Activated CD8-positive, alpha-beta memory T cell treated with anti-CD3 and anti-CD28 coated beads for 36 hours (primary cell): ENCODE measurements at regions not wholly inside any gene's neighbourhood (a gene's known extent, or its start where the extent isn't known, plus 50 kb on each side); places are given as distances from the start of the nearest gene placed in this dataset.
"Not testable (repeated sequence)": the region's sequence is repeated elsewhere in the genome, so short reads cannot be mapped to it uniquely, and the experiment has no call there.

Experiments used
- CTCF ChIA-PET: fragments of 350-600 bp; sonication (Branson Sonifier 250); formaldehyde crosslinking; loops from one replicate; lab custom pipeline; 2021; ENCODE audit warnings: antibody characterized with exemption; lab: Charles Lee
- POLR2A ChIA-PET: fragments of 350-600 bp; sonication (Branson Sonifier 250); formaldehyde crosslinking; loops from one replicate; lab custom pipeline; 2021; ENCODE audit warnings: antibody characterized with exemption; lab: Charles Lee

- CTCF ChIA-PET, result no interaction called here
- POLR2A ChIA-PET, result no interaction called here
Measured at GRCh38 chr5:143533978-143534760, 130.7 kb upstream of the NR3C1 start.

GRCh38 chr5:143533475-143533874 is 130.0 kb upstream of the NR3C1 start:
- POLR2A ChIA-PET, result no interaction called here
- CTCF ChIA-PET, result no interaction called here

GRCh38 chr5:143527808-143528207 is 124.3 kb upstream of the NR3C1 start:
- ChIA-PET CTCF (no interaction called here), POLR2A (no interaction called here)

- ChIA-PET CTCF (no interaction called here), POLR2A (no interaction called here)
Measured at GRCh38 chr5:143525176-143525575, 121.7 kb upstream of the NR3C1 start.

GRCh38 chr5:143524338-143524945 is 121.0 kb upstream of the NR3C1 start:
- ChIA-PET CTCF (no interaction called here), POLR2A (no interaction called here)

DNA sequence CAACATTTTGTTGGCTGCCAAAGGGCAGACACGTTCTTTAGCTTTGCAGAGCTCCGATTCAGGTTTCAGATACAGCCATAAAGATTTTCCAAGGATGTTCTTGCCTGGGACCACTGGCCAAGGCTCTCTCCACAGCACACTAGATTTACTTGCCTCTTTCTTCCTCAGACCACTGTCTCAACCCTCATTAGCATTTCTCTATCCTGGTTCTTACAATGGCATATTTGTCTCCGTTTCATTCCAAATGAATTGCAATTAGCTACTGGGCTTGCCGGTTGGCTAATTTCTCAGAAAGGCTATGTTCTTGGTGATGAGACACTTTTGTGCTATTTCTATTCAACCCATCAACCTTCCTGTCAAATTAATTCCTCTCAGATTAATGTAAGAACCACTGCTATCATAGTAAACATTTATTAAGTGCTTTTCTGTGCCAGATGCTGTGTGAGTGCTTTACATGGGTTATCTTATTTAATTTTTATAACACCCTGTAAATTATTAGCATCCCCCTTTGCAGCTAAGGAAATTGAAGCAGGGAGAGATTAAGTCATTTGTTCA is 118.4 kb upstream of the NR3C1 start:
- CTCF ChIA-PET, result interaction anchor here (1.3 kb wide), 1 partner anchor 9 kb away, joined by 3 read pairs; no protein-coding TSS in a partner anchor
- POLR2A ChIA-PET, result no interaction called here

- CTCF ChIA-PET, result no interaction called here
Measured at GRCh38 chr5:143521141-143521540, 117.7 kb upstream of the NR3C1 start.

DNA sequence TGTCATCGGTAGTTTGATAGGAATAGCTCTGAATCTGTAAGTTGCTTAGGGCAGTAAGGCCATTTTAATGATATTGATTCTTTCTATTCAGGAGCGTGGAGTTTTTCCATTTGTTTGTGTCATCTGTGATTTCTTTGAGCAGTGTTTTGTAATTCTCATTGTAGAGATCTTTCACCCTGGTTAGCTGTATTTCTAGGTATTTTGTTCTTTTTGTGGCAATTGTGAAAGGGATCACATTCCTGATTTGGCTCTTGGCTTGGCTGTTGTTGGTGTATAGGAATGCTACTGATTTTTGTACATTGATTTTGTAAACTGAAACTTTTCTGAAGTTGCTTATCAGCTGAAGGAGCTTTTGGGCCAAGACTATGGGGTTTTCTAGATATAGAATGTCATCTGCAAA is 115.7 kb upstream of the NR3C1 start:
- POLR2A ChIA-PET, CTCF ChIA-PET: not testable (repeated sequence)

More at GRCh38 chr5:143521141-143521540, 117.7 kb upstream of the NR3C1 start:
- POLR2A ChIA-PET, result no interaction called here

GRCh38 chr5:143517824-143518223 is 114.3 kb upstream of the NR3C1 start:
- POLR2A ChIA-PET, CTCF ChIA-PET: not testable (repeated sequence)

- CTCF ChIA-PET, result no interaction called here
Measured at GRCh38 chr5:143516249-143516648, 112.8 kb upstream of the NR3C1 start.

GRCh38 chr5:143515829-143516228 is 112.3 kb upstream of the NR3C1 start:
- POLR2A ChIA-PET, result no interaction called here

More at GRCh38 chr5:143516249-143516648, 112.8 kb upstream of the NR3C1 start:
- POLR2A ChIA-PET, result no interaction called here

GRCh38 chr5:143514616-143515335 is 111.3 kb upstream of the NR3C1 start:
- POLR2A ChIA-PET, result no interaction called here
- CTCF ChIA-PET, result interaction anchor here (0.6 kb wide), 1 partner anchor 523 kb away, joined by 4 read pairs; no protein-coding TSS in a partner anchor

More at GRCh38 chr5:143515829-143516228, 112.3 kb upstream of the NR3C1 start:
- CTCF ChIA-PET, result no interaction called here

DNA sequence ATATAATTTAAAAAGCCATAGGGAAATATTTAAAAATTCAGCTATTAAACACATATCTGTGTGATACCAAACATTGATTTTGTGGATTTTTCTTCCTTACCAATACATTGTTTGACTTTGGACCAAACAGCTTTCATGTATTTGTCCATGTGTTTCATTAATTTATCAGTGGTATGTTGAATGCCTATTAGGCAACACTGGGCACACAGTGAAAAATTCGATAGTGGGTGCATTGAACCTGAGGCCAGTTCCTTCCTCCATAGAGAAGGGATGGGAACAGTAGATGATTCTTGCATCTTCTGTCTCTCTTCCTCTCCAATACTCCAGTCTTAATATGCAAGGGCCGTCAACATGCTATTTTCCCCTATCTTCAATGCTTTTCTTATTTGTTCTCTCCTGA is 110.2 kb upstream of the NR3C1 start:
- ChIA-PET CTCF (no interaction called here), POLR2A (interaction anchor here (0.6 kb wide), 1 partner anchor 536 kb away, joined by 3 read pairs; no protein-coding TSS in a partner anchor)

DNA sequence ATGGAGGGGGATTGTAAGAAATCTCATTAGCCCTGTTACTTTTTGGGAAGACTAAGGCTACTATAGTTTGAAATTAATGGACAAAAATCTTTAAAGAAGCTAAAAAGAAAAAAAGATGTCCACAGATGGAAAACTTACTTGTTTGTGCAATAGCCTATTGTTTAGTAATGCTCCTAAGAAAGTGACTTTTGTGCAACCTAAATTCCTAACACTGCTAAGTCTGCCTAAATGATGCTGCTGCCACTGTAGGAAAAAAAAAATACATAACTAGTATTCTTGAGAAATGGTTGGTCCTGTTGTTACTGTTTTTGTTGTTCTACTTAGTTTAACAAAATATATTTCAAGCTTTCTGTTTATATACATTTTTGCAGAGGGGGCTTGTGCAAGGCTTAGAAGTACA is 108.2 kb upstream of the NR3C1 start:
- POLR2A ChIA-PET, result no interaction called here
- CTCF ChIA-PET, result interaction anchor here (1.0 kb wide), 1 partner anchor 107 kb away, joined by 3 read pairs; no protein-coding TSS in a partner anchor

- ChIA-PET POLR2A (no interaction called here), CTCF (no interaction called here)
Measured at GRCh38 chr5:143509758-143510221, 106.3 kb upstream of the NR3C1 start.

DNA sequence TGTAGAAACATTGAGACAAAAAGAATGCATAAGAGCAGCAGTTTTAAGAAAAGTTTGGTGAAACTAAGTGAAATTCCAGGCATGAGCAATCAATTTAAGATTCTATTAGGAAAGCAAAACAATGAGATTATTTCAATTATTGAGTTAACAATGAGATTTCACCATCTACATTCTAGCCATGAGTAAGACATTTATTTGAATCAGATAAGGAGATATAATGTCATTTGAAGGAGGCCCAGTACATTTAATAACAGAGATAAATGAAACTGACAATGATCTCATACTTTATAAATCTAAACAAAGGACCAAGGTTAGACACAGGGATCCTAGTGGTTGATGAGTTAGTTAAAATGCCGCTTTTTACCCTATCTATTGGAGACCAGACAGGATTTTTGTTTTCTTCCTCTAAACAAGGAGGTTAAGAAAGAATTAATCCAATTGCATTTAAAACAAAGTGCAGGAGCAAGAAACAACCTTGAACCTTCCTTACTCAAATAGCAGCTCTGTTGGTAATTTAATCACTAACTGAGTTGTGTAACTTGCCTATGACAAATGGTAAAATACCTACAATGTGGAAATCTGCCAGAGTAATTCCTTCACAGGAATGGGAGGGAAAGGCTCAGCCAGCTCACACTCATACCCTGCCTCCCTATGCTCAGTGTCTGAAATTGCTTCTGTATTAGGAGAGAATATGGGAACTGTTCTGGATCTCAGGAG is 103.5 kb upstream of the NR3C1 start:
- ChIA-PET POLR2A (no interaction called here), CTCF (no interaction called here)

DNA sequence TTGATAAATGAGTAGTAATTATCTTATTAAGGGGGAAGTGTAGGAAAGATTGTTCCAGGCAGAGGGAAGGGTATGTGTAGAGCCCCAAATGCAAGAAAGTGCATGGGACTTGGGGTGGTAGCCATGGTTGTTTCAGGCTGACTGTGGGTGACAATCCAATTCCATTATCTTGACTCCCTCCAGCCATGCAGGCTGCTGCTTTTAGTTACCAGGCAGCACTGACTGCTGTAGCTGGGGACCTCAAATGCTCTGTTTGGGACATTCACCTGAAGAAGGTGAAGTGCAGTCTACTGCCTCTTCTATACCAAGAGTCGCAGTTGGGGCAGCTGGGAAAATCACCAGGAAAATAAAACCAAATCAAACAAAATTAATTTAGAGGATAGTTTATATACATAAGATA is 102.4 kb upstream of the NR3C1 start:
- ChIA-PET CTCF (no interaction called here), POLR2A (no interaction called here)

- POLR2A ChIA-PET, result no interaction called here
- CTCF ChIA-PET, result no interaction called here
Measured at GRCh38 chr5:143505354-143505753, 101.9 kb upstream of the NR3C1 start.
